Loucy (cell line): ENCODE measurements at regions not wholly inside any gene's neighbourhood (a gene's known extent, or its start where the extent isn't known, plus 50 kb on each side); places are given as distances from the start of the nearest gene placed in this dataset.

Experiments used
- H2AFZ ChIP-seq: fragments of 200-600 bp; sonication (generic); 2 replicates; pipeline ENCODE4 v1.6.0; 2016; ENCODE audit warnings: antibody characterized with exemption, mild to moderate bottlenecking, low read length, moderate library complexity
- H3F3A ChIP-seq: fragments of 200-600 bp; 2 replicates; pipeline ENCODE4 v1.6.0; 2016; ENCODE audit warnings: antibody characterized with exemption, low read depth, mild to moderate bottlenecking
- H3K27me3 ChIP-seq: fragments of 200-600 bp; sonication (generic); 2 replicates; pipeline ENCODE4 v1.6.1; 2014; ENCODE audit warnings: low read length, mild to moderate bottlenecking; ENCODE audit not compliant: insufficient read depth, poor library complexity, severe bottlenecking
- H3K36me3 ChIP-seq: fragments of 200-600 bp; sonication (generic); 2 replicates; pipeline ENCODE4 v1.6.1; 2016; ENCODE audit warnings: low read length; ENCODE audit not compliant: insufficient read depth
- H3K4me1 ChIP-seq: fragments of 200-600 bp; sonication (generic); 2 replicates; pipeline ENCODE4 v1.5.1; 2014; ENCODE audit warnings: low read length, mild to moderate bottlenecking; ENCODE audit not compliant: insufficient read depth, poor library complexity, severe bottlenecking
- H3K4me2 ChIP-seq: fragments of 200-600 bp; sonication (generic); 2 replicates; pipeline ENCODE4 v1.6.0; 2014; ENCODE audit warnings: antibody characterized with exemption, low read length, low read depth, mild to moderate bottlenecking; ENCODE audit not compliant: poor library complexity, severe bottlenecking
- H3K4me3 ChIP-seq: fragments of 200-600 bp; sonication (generic); 2 replicates; pipeline ENCODE4 v1.5.1; 2014; ENCODE audit warnings: low read length, mild to moderate bottlenecking, mixed read lengths; ENCODE audit not compliant: poor library complexity, severe bottlenecking
- H3K79me2 ChIP-seq: fragments of 200-600 bp; sonication (generic); 2 replicates; pipeline ENCODE4 v1.6.1; 2014; ENCODE audit warnings: low read length; ENCODE audit not compliant: insufficient read depth
- H3K9ac ChIP-seq: fragments of 200-600 bp; sonication (generic); 2 replicates; pipeline ENCODE4 v1.6.0; 2014; ENCODE audit warnings: mild to moderate bottlenecking, low read depth, low read length, moderate library complexity; ENCODE audit not compliant: poor library complexity, severe bottlenecking
- H3K9me2 ChIP-seq: fragments of 200-600 bp; sonication (generic); replicated peaks from 2 replicates; pipeline ENCODE4 v1.6.1; 2016; ENCODE audit warnings: low read depth, low read length, mixed read lengths
- H3K9me3 ChIP-seq: fragments of 200-600 bp; sonication (generic); 2 replicates; pipeline ENCODE4 v1.6.1; 2014; ENCODE audit warnings: mild to moderate bottlenecking, antibody characterized with exemption, low read length, low read depth; ENCODE audit not compliant: insufficient read depth
- H4K20me1 ChIP-seq: fragments of 200-600 bp; sonication (generic); 2 replicates; pipeline ENCODE4 v1.6.0; 2014; ENCODE audit warnings: antibody characterized with exemption, low read length, mild to moderate bottlenecking; ENCODE audit not compliant: insufficient read depth, poor library complexity, severe bottlenecking
- EZH2phosphoT487 ChIP-seq: fragments of 200-600 bp; IDR thresholded peaks from 2 replicates; pipeline ENCODE4 v1.6.1; 2018; ENCODE audit warnings: antibody characterized with exemption, mild to moderate bottlenecking, moderate library complexity, borderline replicate concordance
- TF ChIP-seq, protein P1 (sequence below): fragments of 200-600 bp; sonication (generic); conservative IDR thresholded peaks from 2 replicates; pipeline ENCODE4 v1.5.1; 2014; ENCODE audit warnings: mild to moderate bottlenecking, antibody characterized with exemption, low read length

DNA sequence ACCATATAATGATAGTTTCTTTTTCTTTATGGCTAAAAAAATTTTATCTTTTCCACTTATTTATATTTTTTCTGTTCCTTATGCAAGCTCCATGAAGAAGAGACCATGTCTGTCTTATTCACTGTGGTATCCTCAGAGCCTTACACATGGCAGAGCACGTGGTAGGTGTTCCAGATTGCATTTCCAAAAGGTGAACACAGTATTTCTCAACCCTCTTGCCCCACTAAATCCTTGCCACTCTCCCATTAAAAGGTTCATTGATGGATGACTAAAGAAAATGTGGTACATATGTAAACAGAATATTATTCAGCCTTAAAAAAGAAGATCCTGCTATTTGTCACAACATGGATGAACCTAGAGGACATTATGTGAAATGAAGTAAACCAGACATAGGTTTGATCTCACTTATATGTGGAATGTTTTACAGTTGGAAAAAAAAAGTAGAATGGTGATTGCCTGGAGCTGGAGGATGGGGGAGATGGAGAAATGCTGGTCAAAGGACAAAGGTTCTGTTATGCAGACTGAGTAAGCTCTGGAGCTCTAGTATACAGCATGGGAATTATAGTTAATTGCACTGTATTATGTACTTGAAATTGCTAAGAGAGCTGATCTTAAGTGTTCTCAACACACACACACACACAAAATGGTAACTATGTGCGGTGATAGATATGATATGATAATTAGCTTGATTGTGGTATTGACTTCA, 266.7 kb downstream of the CNTN3 start:
- H4K20me1 ChIP-seq, result no peaks in the 10 kb centered on the region
- TF ChIP-seq EZH2phosphoT487, result no peak
- TF ChIP-seq, protein P1, sequence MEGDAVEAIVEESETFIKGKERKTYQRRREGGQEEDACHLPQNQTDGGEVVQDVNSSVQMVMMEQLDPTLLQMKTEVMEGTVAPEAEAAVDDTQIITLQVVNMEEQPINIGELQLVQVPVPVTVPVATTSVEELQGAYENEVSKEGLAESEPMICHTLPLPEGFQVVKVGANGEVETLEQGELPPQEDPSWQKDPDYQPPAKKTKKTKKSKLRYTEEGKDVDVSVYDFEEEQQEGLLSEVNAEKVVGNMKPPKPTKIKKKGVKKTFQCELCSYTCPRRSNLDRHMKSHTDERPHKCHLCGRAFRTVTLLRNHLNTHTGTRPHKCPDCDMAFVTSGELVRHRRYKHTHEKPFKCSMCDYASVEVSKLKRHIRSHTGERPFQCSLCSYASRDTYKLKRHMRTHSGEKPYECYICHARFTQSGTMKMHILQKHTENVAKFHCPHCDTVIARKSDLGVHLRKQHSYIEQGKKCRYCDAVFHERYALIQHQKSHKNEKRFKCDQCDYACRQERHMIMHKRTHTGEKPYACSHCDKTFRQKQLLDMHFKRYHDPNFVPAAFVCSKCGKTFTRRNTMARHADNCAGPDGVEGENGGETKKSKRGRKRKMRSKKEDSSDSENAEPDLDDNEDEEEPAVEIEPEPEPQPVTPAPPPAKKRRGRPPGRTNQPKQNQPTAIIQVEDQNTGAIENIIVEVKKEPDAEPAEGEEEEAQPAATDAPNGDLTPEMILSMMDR, result no peak
- no peaks in the 10 kb centered on the region for H3K9me3 ChIP-seq
- no peaks in the 10 kb centered on the region for H3K36me3 ChIP-seq
- no peaks in the 10 kb centered on the region for H3K79me2 ChIP-seq
- no peaks in the 10 kb centered on the region; the same call in 1 of the 2 replicates for H3K9me2 ChIP-seq
- no peaks in the 10 kb centered on the region for H3F3A ChIP-seq
- H3K9ac ChIP-seq, result no peak overlapping the region
- no peak overlapping the region for H3K4me3 ChIP-seq
- H3K27me3 ChIP-seq, result no peaks in the 10 kb centered on the region
- no peak overlapping the region for H3K4me2 ChIP-seq
- no peaks in the 10 kb centered on the region for H3K4me1 ChIP-seq
- no peak overlapping the region for H2AFZ ChIP-seq

DNA sequence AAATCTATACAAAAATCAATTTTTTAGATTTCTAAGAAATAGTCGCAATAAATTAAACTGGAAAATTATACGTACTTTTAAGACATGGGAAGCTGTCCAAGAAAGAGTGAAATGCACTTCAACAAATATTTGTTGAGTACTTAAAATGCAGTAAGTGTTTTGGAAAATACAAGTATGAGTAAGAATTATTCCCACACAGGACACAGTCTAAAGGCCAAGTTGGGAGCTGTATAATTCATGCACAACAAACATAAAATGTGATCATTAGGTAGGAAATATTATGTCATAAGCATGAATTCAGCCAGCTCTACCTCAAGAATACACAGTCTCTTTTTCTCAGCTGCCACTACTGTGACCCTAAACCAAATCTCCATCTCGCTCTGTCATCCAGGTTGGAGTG, 267.6 kb downstream of the CNTN3 start:
- Histone ChIP-seq H3F3A (no peaks in the 10 kb centered on the region), H3K4me1 (no peaks in the 10 kb centered on the region), H3K9me2 (no peaks in the 10 kb centered on the region; the same call in 1 of the 2 replicates), H3K79me2 (no peaks in the 10 kb centered on the region), H3K4me2 (no peak overlapping the region), H2AFZ (no peak overlapping the region), H3K27me3 (no peaks in the 10 kb centered on the region), H3K36me3 (no peaks in the 10 kb centered on the region), H3K9ac (no peak overlapping the region), H3K9me3 (no peaks in the 10 kb centered on the region), H3K4me3 (no peak overlapping the region), H4K20me1 (no peaks in the 10 kb centered on the region)
- TF ChIP-seq, protein P1, result no peak
- no peak for TF ChIP-seq EZH2phosphoT487

DNA sequence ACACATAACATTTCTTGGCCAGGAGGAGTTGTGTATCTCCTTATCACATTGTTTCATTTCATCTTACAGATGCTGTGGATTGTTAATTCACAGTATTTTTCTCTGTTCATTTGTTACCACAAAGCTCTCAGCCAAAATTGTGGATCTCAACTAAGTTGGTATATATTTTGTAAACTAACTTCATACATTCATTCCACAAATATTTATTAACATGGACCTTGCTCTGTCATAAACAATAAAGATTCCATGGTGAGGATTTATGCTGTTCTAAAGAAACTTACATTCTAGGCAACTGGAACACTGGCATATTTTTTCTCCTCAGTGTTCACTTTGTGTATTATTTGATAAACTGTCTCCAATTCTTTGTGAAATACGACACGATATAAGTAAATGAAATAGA, 268.8 kb downstream of the CNTN3 start:
- Histone ChIP-seq H3K9me2 (no peaks in the 10 kb centered on the region; the same call in 1 of the 2 replicates), H3K9me3 (no peaks in the 10 kb centered on the region), H3K79me2 (no peaks in the 10 kb centered on the region), H2AFZ (no peak overlapping the region), H3K4me1 (no peaks in the 10 kb centered on the region), H3K9ac (no peak overlapping the region), H4K20me1 (no peaks in the 10 kb centered on the region), H3K4me3 (no peak overlapping the region), H3K27me3 (no peaks in the 10 kb centered on the region), H3K36me3 (no peaks in the 10 kb centered on the region), H3F3A (no peaks in the 10 kb centered on the region), H3K4me2 (no peak overlapping the region)
- TF ChIP-seq EZH2phosphoT487, result no peak
- TF ChIP-seq, protein P1, result no peak
